ENCODE measurements at regions not wholly inside any gene's neighbourhood (a gene's known extent, or its start where the extent isn't known, plus 50 kb on each side); places are given as distances from the start of the nearest gene placed in this dataset.

GRCh38 chrX:144616317-144616716 is 631.0 kb upstream of the SPANXN1 start:
- TF ChIP-seq, protein P1, sequence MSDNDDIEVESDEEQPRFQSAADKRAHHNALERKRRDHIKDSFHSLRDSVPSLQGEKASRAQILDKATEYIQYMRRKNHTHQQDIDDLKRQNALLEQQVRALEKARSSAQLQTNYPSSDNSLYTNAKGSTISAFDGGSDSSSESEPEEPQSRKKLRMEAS (IDR thresholded peaks at IDR 0.05) = no peak
- TF ChIP-seq FOSL1 (IDR thresholded peaks at IDR 0.05; ENCODE audit: insufficient read depth, low read depth, low read length) (no peak), CTCF (IDR thresholded peaks at IDR 0.05; ENCODE audit: control extremely low read depth in 1 of 3, insufficient read depth in 1 of 3, low read depth in 1 of 3, low read length in 3 of 3) (no peak), RFX5 (IDR thresholded peaks at IDR 0.05; ENCODE audit: borderline replicate concordance, low read depth, low read length) (no peak), PHF8 (conservative IDR thresholded peaks at IDR 0.05; ENCODE audit: low read depth, low read length) (no peak), EZH2 (IDR thresholded peaks at IDR 0.05; ENCODE audit: low read depth, low read length, severe bottlenecking) (no peak), POLR2A (IDR thresholded peaks at IDR 0.05; ENCODE audit: control extremely low read depth in 1 of 2, low read depth in 2 of 2, low read length in 2 of 2) (no peak), YY1 (IDR thresholded peaks at IDR 0.05; ENCODE audit: low read depth, low read length) (no peak), BRCA1 (IDR thresholded peaks at IDR 0.05; ENCODE audit: low read depth, low read length) (no peak), HDAC6 (IDR thresholded peaks at IDR 0.05; ENCODE audit: low read depth, low read length) (no peak), POLR2AphosphoS5 (IDR thresholded peaks at IDR 0.05; ENCODE audit: low read depth, low read length) (no peak)

Measured in H1 (cell line).